CD14-positive monocyte (primary cell): ENCODE measurements at regions not wholly inside any gene's neighbourhood (a gene's known extent, or its start where the extent isn't known, plus 50 kb on each side); places are given as distances from the start of the nearest gene placed in this dataset.
A peak's percentile ranks its signal among the peaks of the same experiment; 100 is the strongest.

Source experiments
- DNase-seq, 3 donors: peaks; one replicate each; pipeline ENCODE4 v3.0.0-alpha.2; 2011 to 2022
- H2AFZ ChIP-seq: 2 replicates; pipeline ENCODE4 v1.6.0; 2012; ENCODE audit warnings: mild to moderate bottlenecking, low read depth, low read length, inconsistent platforms; ENCODE audit not compliant: insufficient read depth, poor library complexity, severe bottlenecking
- H3K27ac ChIP-seq, 2 donors: 1 replicate in 1 of 2; 2 replicates in 1 of 2; pipeline ENCODE4 v1.5.1; 2012 to 2013; ENCODE audit warnings: low read length in 2 of 2, control low read depth in 1 of 2, inconsistent platforms in 1 of 2, low read depth in 1 of 2, mild to moderate bottlenecking in 1 of 2
- H3K27me3 ChIP-seq, 2 donors: one replicate each; pipeline versions ENCODE4 v1.6.0 to v1.6.1; 2011 to 2013; ENCODE audit warnings: low read length in 2 of 2; ENCODE audit not compliant: control insufficient read depth in 2 of 2, insufficient read depth in 2 of 2
- H3K36me3 ChIP-seq, 2 donors: replicated peaks in 1 of 2; 1 replicate in 1 of 2; 2 replicates in 1 of 2; pipeline versions ENCODE4 v1.5.1 to v1.6.1; 2012 to 2013; ENCODE audit warnings: low read length in 2 of 2, control low read depth in 1 of 2, inconsistent platforms in 1 of 2, mild to moderate bottlenecking in 1 of 2; ENCODE audit not compliant: insufficient read depth in 2 of 2, control insufficient read depth in 1 of 2
- H3K4me1 ChIP-seq, 2 donors: 1 replicate in 1 of 2; 2 replicates in 1 of 2; pipeline versions ENCODE4 v1.5.1 to v1.6.1; 2012 to 2013; ENCODE audit warnings: low read length in 2 of 2, control low read depth in 1 of 2, inconsistent platforms in 1 of 2, mild to moderate bottlenecking in 1 of 2, moderate library complexity in 1 of 2; ENCODE audit not compliant: insufficient read depth in 2 of 2, control insufficient read depth in 1 of 2
- H3K4me2 ChIP-seq: replicated peaks from 2 replicates; pipeline ENCODE3; 2012; ENCODE audit warnings: low read length, moderate library complexity, mild to moderate bottlenecking; ENCODE audit not compliant: poor library complexity, severe bottlenecking; ENCODE audit errors: extremely low read depth
- H3K4me3 ChIP-seq, 3 experiments: fragments of 200-600 bp in 1 of 3; sonication (generic) in 1 of 3; replicated peaks in 1 of 3; 1 replicate in 2 of 3; 2 replicates in 1 of 3; pipeline ENCODE4 v1.5.1; 2011 to 2013; ENCODE audit warnings: low read length in 3 of 3, mild to moderate bottlenecking in 3 of 3, control low read depth in 2 of 3, low read depth in 2 of 3, inconsistent platforms in 1 of 3, moderate library complexity in 1 of 3
- H3K79me2 ChIP-seq: 2 replicates; pipeline ENCODE4 v1.6.0; 2012; ENCODE audit warnings: mild to moderate bottlenecking, control low read depth, inconsistent platforms, low read length, moderate library complexity; ENCODE audit not compliant: insufficient read depth
- H3K9ac ChIP-seq: 2 replicates; pipeline ENCODE4 v1.6.0; 2017; ENCODE audit warnings: low read length, mild to moderate bottlenecking; ENCODE audit not compliant: insufficient read depth, poor library complexity, severe bottlenecking
- H3K9me3 ChIP-seq, 2 donors: replicated peaks in 1 of 2; 1 replicate in 1 of 2; 2 replicates in 1 of 2; pipeline versions ENCODE4 v1.5.1 to v1.6.1; 2012 to 2013; ENCODE audit warnings: low read length in 2 of 2, control low read depth in 1 of 2; ENCODE audit not compliant: control insufficient read depth in 1 of 2, insufficient read depth in 1 of 2
- H4K20me1 ChIP-seq: 2 replicates; pipeline ENCODE4 v1.6.0; 2012; ENCODE audit warnings: mild to moderate bottlenecking, low read length, control low read depth, moderate library complexity; ENCODE audit not compliant: insufficient read depth
- H3K27ac Mint-ChIP-seq, 7 donors: one replicate each; pipeline ENCODE4 v1.8.0; 2020; ENCODE audit warnings: mild to moderate bottlenecking in 7 of 7, mixed read lengths in 7 of 7, moderate library complexity in 6 of 7, inconsistent platforms in 2 of 7
- H3K27me3 Mint-ChIP-seq, 3 donors: one replicate each; pipeline ENCODE4 v1.8.0; 2021 to 2022; ENCODE audit warnings: low read depth in 3 of 3, mild to moderate bottlenecking in 3 of 3, mixed read lengths in 3 of 3, moderate library complexity in 3 of 3, inconsistent platforms in 1 of 3
- H3K36me3 Mint-ChIP-seq, 2 donors: one replicate each; pipeline ENCODE4 v1.8.0; 2020; ENCODE audit warnings: mixed read lengths in 2 of 2, inconsistent platforms in 1 of 2, mild to moderate bottlenecking in 1 of 2
- H3K4me1 Mint-ChIP-seq: one replicate; pipeline ENCODE4 v1.8.0; 2020; ENCODE audit warnings: mild to moderate bottlenecking, mixed read lengths
- H3K4me3 Mint-ChIP-seq, 2 donors: one replicate each; pipeline ENCODE4 v1.8.0; 2020; ENCODE audit warnings: mild to moderate bottlenecking in 2 of 2, mixed read lengths in 2 of 2, moderate library complexity in 1 of 2
- H3K9me3 Mint-ChIP-seq, 7 donors: one replicate each; pipeline ENCODE4 v1.8.0; 2020 to 2022; ENCODE audit warnings: mixed read lengths in 7 of 7, mild to moderate bottlenecking in 6 of 7, moderate library complexity in 6 of 7, inconsistent platforms in 2 of 7
- CTCF ChIP-seq: fragments of 200-600 bp; IDR thresholded peaks from one replicate; pipeline ENCODE4 v1.8.0; 2022; ENCODE audit warnings: antibody characterized with exemption, mild to moderate bottlenecking
- WGBS: methylation state at CpG from one replicate; pipeline ENCODE4 v1.1.5; 2013; ENCODE audit warnings: missing lambda C conversion rate; ENCODE audit not compliant: insufficient coverage; 5-methylcytosine and 5-hydroxymethylcytosine counted together
- intact Hi-C, 2 donors: fragments of 100-400 bp; cut with micrococcal nuclease; formaldehyde crosslinking; loops; one replicate each; pipeline versions ENCODE4 v1.15.0 to v1.15.1; 2023

GRCh38 chr16:54655121-54655590, 275.5 kb upstream of the IRX5 start:
- peak overlapping the region; percentile 34 for H3K4me2 ChIP-seq
- Mint-ChIP-seq H3K27ac (peak overlapping the region in 1 of 7 donors; percentile 37), H3K27me3 (peaks cover 13 to 20% (median 15%) of the 10 kb centered on the region in 3 donors)

GRCh38 chr16:54654429-54654828, 276.2 kb upstream of the IRX5 start:
- no peak overlapping the region for H3K27ac Mint-ChIP-seq
- Histone ChIP-seq H3K9ac (no peak overlapping the region), H3K27ac (no peak overlapping the region), H2AFZ (no peak overlapping the region), H3K4me2 (no peak overlapping the region), H4K20me1 (no peaks in the 10 kb centered on the region), H3K36me3 (no peaks in the 10 kb centered on the region), H3K9me3 (peaks cover 5 to 6% of the 10 kb centered on the region in 2 donors), H3K27me3 (peaks cover 6 to 27% of the 10 kb centered on the region in 2 donors), H3K4me1 (peaks cover 0 to 7% of the 10 kb centered on the region in 2 donors), H3K79me2 (no peaks in the 10 kb centered on the region), H3K4me3 (no peak overlapping the region)
- H3K4me1 Mint-ChIP-seq: peaks cover 13% of the 10 kb centered on the region
- peak overlapping the region in 1 of 2 donors; percentile 3 for H3K4me3 Mint-ChIP-seq
- no peak for DNase-seq
- 61% methylated on average over 8 of the region's 12 CpGs for WGBS
- no peak for TF ChIP-seq CTCF
- intact Hi-C loops: no loop called here
- peaks cover 0 to 16% (median 5%) of the 10 kb centered on the region in 7 donors for H3K9me3 Mint-ChIP-seq
- H3K27me3 Mint-ChIP-seq: peaks cover 13 to 21% (median 18%) of the 10 kb centered on the region in 3 donors
- H3K36me3 Mint-ChIP-seq: no peaks in the 10 kb centered on the region

More at GRCh38 chr16:54655121-54655590, 275.5 kb upstream of the IRX5 start:
- Histone ChIP-seq H3K4me1 (peaks cover 0 to 7% of the 10 kb centered on the region in 2 donors), H3K27me3 (peaks cover 6 to 27% of the 10 kb centered on the region in 2 donors), H3K36me3 (no peaks in the 10 kb centered on the region), H2AFZ (peak overlapping the region; percentile 64), H4K20me1 (no peaks in the 10 kb centered on the region), H3K4me3 (peak overlapping the region in 1 of 3 experiments; percentile 16), H3K79me2 (no peaks in the 10 kb centered on the region), H3K9ac (no peak overlapping the region), H3K27ac (no peak overlapping the region), H3K9me3 (peaks cover 5 to 6% of the 10 kb centered on the region in 2 donors)
- no peak for TF ChIP-seq CTCF
- peaks cover 13% of the 10 kb centered on the region for H3K4me1 Mint-ChIP-seq
- H3K36me3 Mint-ChIP-seq: no peaks in the 10 kb centered on the region
- intact Hi-C loops: no loop called here
- WGBS: 4% methylated on average over 9 of the region's 14 CpGs
- DNase-seq: no peak
- H3K4me3 Mint-ChIP-seq: peak overlapping the region; percentile 57 to 74
- peaks cover 0 to 15% (median 5%) of the 10 kb centered on the region in 7 donors for H3K9me3 Mint-ChIP-seq
